MM.1S (cell line): ENCODE measurements at regions not wholly inside any gene's neighbourhood (a gene's known extent, or its start where the extent isn't known, plus 50 kb on each side); places are given as distances from the start of the nearest gene placed in this dataset.

Experiments
- DNase-seq: peaks from one replicate; pipeline ENCODE4 v3.0.0-alpha.2; 2015
- H2AFZ ChIP-seq: fragments of 300-600 bp; sonication (generic); 2 replicates; pipeline ENCODE4 v1.6.0; 2016; ENCODE audit warnings: antibody characterized with exemption, low read length
- H3F3A ChIP-seq: fragments of 300-600 bp; sonication (generic); 2 replicates; pipeline ENCODE4 v1.6.1; 2016; ENCODE audit warnings: mild to moderate bottlenecking, antibody characterized with exemption, low read length, moderate library complexity, mixed read lengths; ENCODE audit not compliant: insufficient read depth
- H3K27ac ChIP-seq: fragments of 300-600 bp; sonication (generic); 2 replicates; pipeline ENCODE4 v1.5.1; 2016; ENCODE audit warnings: mild to moderate bottlenecking, low read length
- H3K27me3 ChIP-seq: fragments of 300-600 bp; sonication (generic); replicated peaks from 2 replicates; pipeline ENCODE4 v1.6.0; 2016; ENCODE audit warnings: low read length; ENCODE audit not compliant: insufficient read depth
- H3K36me3 ChIP-seq: fragments of 300-600 bp; sonication (generic); replicated peaks from 2 replicates; pipeline ENCODE4 v1.6.1; 2016; ENCODE audit warnings: mild to moderate bottlenecking, low read length, mixed read lengths; ENCODE audit not compliant: insufficient read depth
- H3K4me1 ChIP-seq: fragments of 300-600 bp; sonication (generic); 2 replicates; pipeline ENCODE4 v1.6.1; 2016; ENCODE audit warnings: low read length, mixed read lengths
- H3K4me2 ChIP-seq: fragments of 300-600 bp; sonication (generic); 2 replicates; pipeline ENCODE4 v1.6.0; 2016; ENCODE audit warnings: low read depth, low read length
- H3K4me3 ChIP-seq: fragments of 300-600 bp; sonication (generic); 2 replicates; pipeline ENCODE4 v1.5.1; 2016; ENCODE audit warnings: low read length, mixed read lengths
- H3K79me2 ChIP-seq: fragments of 300-600 bp; sonication (generic); 2 replicates; pipeline ENCODE4 v1.6.1; 2016; ENCODE audit warnings: mixed run types, low read length, mixed read lengths
- H3K9ac ChIP-seq: fragments of 300-600 bp; sonication (generic); 2 replicates; pipeline ENCODE4 v1.6.1; 2016; ENCODE audit warnings: low read length, mixed read lengths
- H3K9me2 ChIP-seq: fragments of 300-600 bp; sonication (generic); replicated peaks from 2 replicates; pipeline ENCODE4 v1.6.1; 2016; ENCODE audit warnings: mild to moderate bottlenecking, low read length, mixed read lengths; ENCODE audit not compliant: insufficient read depth
- H3K9me3 ChIP-seq: fragments of 300-600 bp; sonication (generic); replicated peaks from 2 replicates; pipeline ENCODE4 v1.6.1; 2016; ENCODE audit warnings: mild to moderate bottlenecking, low read length, mixed read lengths; ENCODE audit not compliant: insufficient read depth
- H4K20me1 ChIP-seq: fragments of 300-600 bp; sonication (generic); 2 replicates; pipeline ENCODE4 v1.6.1; 2016; ENCODE audit warnings: mild to moderate bottlenecking, low read length, moderate library complexity, mixed read lengths; ENCODE audit not compliant: insufficient read depth
- EZH2 ChIP-seq: fragments of 300-600 bp; sonication (generic); optimal IDR thresholded peaks from 2 replicates; pipeline ENCODE3; 2017; ENCODE audit warnings: low read depth, mild to moderate bottlenecking, antibody characterized with exemption, low read length, mixed read lengths
- EZH2phosphoT487 ChIP-seq: fragments of 300-600 bp; sonication (generic); IDR thresholded peaks from 2 replicates; pipeline ENCODE4 v1.6.1; 2018; ENCODE audit warnings: antibody characterized with exemption, low read length
- TF ChIP-seq, protein P1 (sequence below): fragments of 300-600 bp; sonication (generic); IDR thresholded peaks from 2 replicates; pipeline ENCODE4 v1.5.1; 2016; ENCODE audit warnings: antibody characterized with exemption, low read length, mixed read lengths

DNA sequence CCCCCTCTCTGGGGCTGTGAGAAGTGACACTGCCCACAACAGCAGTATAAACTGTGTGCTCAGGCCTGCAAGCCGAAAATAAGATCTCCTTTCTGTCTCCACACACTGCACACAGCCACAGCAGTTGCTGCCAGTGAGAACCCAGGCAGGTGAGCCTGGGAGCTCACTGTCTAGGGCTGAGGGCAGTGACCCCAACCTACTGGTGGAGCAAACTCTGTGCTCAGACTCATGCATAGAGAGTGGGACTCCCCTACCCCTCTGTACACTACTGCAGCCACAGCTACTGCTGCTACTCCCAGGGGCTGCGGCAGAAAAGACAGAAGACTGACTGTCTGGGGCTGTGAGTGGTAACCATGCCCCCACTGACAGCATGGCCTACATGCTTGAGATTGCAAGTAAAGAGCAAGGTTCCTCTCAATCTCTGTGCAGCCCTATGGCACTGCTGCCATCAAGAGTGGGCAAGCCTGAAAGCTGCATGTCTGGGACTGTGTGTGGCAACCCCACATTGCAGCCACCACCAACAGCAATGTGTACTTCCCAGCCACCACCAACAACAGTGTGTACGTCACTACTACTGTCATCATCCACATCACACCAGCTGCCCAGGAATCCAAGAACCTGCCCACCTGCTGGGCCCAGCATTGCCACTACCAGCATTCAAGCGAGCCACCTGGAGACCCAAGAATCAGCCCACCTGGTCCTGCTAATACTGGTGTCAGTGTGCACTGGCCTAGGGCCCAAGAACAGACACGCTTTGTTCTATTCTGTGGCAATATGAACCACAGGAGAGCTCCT lies 226.1 kb downstream of the XPNPEP1 start:
- Histone ChIP-seq H3K4me1 (no peaks in the 10 kb centered on the region), H3K9me2 (no peaks in the 10 kb centered on the region), H3K4me2 (no peak overlapping the region), H3K9ac (no peak overlapping the region), H4K20me1 (no peaks in the 10 kb centered on the region), H3K36me3 (no peaks in the 10 kb centered on the region), H3K79me2 (no peaks in the 10 kb centered on the region), H3K9me3 (no peaks in the 10 kb centered on the region), H3K27ac (no peak overlapping the region), H3F3A (no peaks in the 10 kb centered on the region), H3K27me3 (no peaks in the 10 kb centered on the region), H3K4me3 (no peak overlapping the region), H2AFZ (no peak overlapping the region)
- TF ChIP-seq EZH2: no peak
- TF ChIP-seq, protein P1, sequence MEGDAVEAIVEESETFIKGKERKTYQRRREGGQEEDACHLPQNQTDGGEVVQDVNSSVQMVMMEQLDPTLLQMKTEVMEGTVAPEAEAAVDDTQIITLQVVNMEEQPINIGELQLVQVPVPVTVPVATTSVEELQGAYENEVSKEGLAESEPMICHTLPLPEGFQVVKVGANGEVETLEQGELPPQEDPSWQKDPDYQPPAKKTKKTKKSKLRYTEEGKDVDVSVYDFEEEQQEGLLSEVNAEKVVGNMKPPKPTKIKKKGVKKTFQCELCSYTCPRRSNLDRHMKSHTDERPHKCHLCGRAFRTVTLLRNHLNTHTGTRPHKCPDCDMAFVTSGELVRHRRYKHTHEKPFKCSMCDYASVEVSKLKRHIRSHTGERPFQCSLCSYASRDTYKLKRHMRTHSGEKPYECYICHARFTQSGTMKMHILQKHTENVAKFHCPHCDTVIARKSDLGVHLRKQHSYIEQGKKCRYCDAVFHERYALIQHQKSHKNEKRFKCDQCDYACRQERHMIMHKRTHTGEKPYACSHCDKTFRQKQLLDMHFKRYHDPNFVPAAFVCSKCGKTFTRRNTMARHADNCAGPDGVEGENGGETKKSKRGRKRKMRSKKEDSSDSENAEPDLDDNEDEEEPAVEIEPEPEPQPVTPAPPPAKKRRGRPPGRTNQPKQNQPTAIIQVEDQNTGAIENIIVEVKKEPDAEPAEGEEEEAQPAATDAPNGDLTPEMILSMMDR: no peak
- no peak for TF ChIP-seq EZH2phosphoT487
- DNase-seq: no peak

DNA sequence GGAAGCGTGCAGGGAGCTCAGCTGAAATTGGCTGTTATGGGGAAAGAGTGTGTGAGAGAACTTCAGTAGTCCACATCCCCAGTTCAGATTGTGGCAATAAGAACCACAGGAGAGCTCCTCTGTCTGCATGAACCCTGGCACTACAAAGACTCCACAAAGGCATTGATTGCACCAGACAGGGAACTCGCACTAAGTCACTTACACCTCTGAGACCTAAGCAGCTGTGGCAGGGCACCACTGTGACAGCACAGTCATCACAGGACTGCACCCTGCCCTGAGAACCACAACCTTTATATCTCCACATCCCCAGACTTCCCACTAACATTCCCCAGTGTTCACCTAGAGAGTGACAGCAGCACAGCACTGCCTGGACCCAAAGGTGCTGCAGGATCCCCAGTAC lies 226.8 kb downstream of the XPNPEP1 start:
- Histone ChIP-seq H3K4me2 (no peak overlapping the region), H3K27me3 (no peaks in the 10 kb centered on the region), H3K9me2 (no peaks in the 10 kb centered on the region), H3K79me2 (no peaks in the 10 kb centered on the region), H3F3A (no peaks in the 10 kb centered on the region), H3K27ac (no peak overlapping the region), H2AFZ (no peak overlapping the region), H3K36me3 (no peaks in the 10 kb centered on the region), H3K4me3 (no peak overlapping the region), H4K20me1 (no peaks in the 10 kb centered on the region), H3K9ac (no peak overlapping the region), H3K9me3 (no peaks in the 10 kb centered on the region), H3K4me1 (no peaks in the 10 kb centered on the region)
- TF ChIP-seq EZH2: no peak
- TF ChIP-seq, protein P1: no peak
- no peak for TF ChIP-seq EZH2phosphoT487
- DNase-seq: no peak

DNA sequence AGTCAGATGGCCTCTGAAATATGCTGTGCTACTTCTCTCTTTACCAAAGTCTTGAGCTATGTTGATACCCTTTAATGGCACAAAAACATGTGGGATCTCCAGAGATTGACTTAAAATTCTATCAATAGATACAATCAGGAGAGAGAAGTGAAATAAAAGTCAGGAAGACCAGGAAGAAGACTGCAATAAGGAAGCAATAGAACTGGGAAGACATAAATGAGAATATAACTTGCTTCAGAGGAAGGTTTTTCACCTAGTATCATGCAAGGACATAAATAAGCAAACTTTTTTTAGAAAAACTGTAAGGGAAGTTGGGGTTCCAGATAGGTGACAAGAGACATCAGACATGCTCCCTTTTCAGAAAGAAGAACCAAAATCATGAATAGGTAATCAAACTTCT lies 227.3 kb downstream of the XPNPEP1 start:
- no peak for TF ChIP-seq EZH2
- TF ChIP-seq EZH2phosphoT487: no peak
- TF ChIP-seq, protein P1: no peak
- no peaks in the 10 kb centered on the region for H3K9me3 ChIP-seq
- H3K4me1 ChIP-seq: no peaks in the 10 kb centered on the region
- no peaks in the 10 kb centered on the region for H3K27me3 ChIP-seq
- H3K4me3 ChIP-seq: no peak overlapping the region
- no peaks in the 10 kb centered on the region for H3K79me2 ChIP-seq
- no peak overlapping the region for H3K27ac ChIP-seq
- H3K4me2 ChIP-seq: no peak overlapping the region
- no peaks in the 10 kb centered on the region for H3F3A ChIP-seq
- no peak overlapping the region for H2AFZ ChIP-seq
- no peaks in the 10 kb centered on the region for H3K9me2 ChIP-seq
- DNase-seq: no peak
- H4K20me1 ChIP-seq: no peaks in the 10 kb centered on the region
- H3K9ac ChIP-seq: no peak overlapping the region
- H3K36me3 ChIP-seq: no peaks in the 10 kb centered on the region
